CD14-positive monocyte (primary cell): ENCODE measurements at regions not wholly inside any gene's neighbourhood (a gene's known extent, or its start where the extent isn't known, plus 50 kb on each side); places are given as distances from the start of the nearest gene placed in this dataset.
A peak's percentile ranks its signal among the peaks of the same experiment; 100 is the strongest.

Experiments used
- DNase-seq, 3 donors: peaks; one replicate each; pipeline ENCODE4 v3.0.0-alpha.2; 2011 to 2022
- H2AFZ ChIP-seq: 2 replicates; pipeline ENCODE4 v1.6.0; 2012; ENCODE audit warnings: mild to moderate bottlenecking, low read depth, low read length, inconsistent platforms; ENCODE audit not compliant: insufficient read depth, poor library complexity, severe bottlenecking
- H3K27ac ChIP-seq, 2 donors: 1 replicate in 1 of 2; 2 replicates in 1 of 2; pipeline ENCODE4 v1.5.1; 2012 to 2013; ENCODE audit warnings: low read length in 2 of 2, control low read depth in 1 of 2, inconsistent platforms in 1 of 2, low read depth in 1 of 2, mild to moderate bottlenecking in 1 of 2
- H3K27me3 ChIP-seq, 2 donors: one replicate each; pipeline versions ENCODE4 v1.6.0 to v1.6.1; 2011 to 2013; ENCODE audit warnings: low read length in 2 of 2; ENCODE audit not compliant: control insufficient read depth in 2 of 2, insufficient read depth in 2 of 2
- H3K36me3 ChIP-seq, 2 donors: replicated peaks in 1 of 2; 1 replicate in 1 of 2; 2 replicates in 1 of 2; pipeline versions ENCODE4 v1.5.1 to v1.6.1; 2012 to 2013; ENCODE audit warnings: low read length in 2 of 2, control low read depth in 1 of 2, inconsistent platforms in 1 of 2, mild to moderate bottlenecking in 1 of 2; ENCODE audit not compliant: insufficient read depth in 2 of 2, control insufficient read depth in 1 of 2
- H3K4me1 ChIP-seq, 2 donors: 1 replicate in 1 of 2; 2 replicates in 1 of 2; pipeline versions ENCODE4 v1.5.1 to v1.6.1; 2012 to 2013; ENCODE audit warnings: low read length in 2 of 2, control low read depth in 1 of 2, inconsistent platforms in 1 of 2, mild to moderate bottlenecking in 1 of 2, moderate library complexity in 1 of 2; ENCODE audit not compliant: insufficient read depth in 2 of 2, control insufficient read depth in 1 of 2
- H3K4me2 ChIP-seq: replicated peaks from 2 replicates; pipeline ENCODE3; 2012; ENCODE audit warnings: low read length, moderate library complexity, mild to moderate bottlenecking; ENCODE audit not compliant: poor library complexity, severe bottlenecking; ENCODE audit errors: extremely low read depth
- H3K4me3 ChIP-seq, 3 experiments: fragments of 200-600 bp in 1 of 3; sonication (generic) in 1 of 3; replicated peaks in 1 of 3; 1 replicate in 2 of 3; 2 replicates in 1 of 3; pipeline ENCODE4 v1.5.1; 2011 to 2013; ENCODE audit warnings: low read length in 3 of 3, mild to moderate bottlenecking in 3 of 3, control low read depth in 2 of 3, low read depth in 2 of 3, inconsistent platforms in 1 of 3, moderate library complexity in 1 of 3
- H3K79me2 ChIP-seq: 2 replicates; pipeline ENCODE4 v1.6.0; 2012; ENCODE audit warnings: mild to moderate bottlenecking, control low read depth, inconsistent platforms, low read length, moderate library complexity; ENCODE audit not compliant: insufficient read depth
- H3K9ac ChIP-seq: 2 replicates; pipeline ENCODE4 v1.6.0; 2017; ENCODE audit warnings: low read length, mild to moderate bottlenecking; ENCODE audit not compliant: insufficient read depth, poor library complexity, severe bottlenecking
- H3K9me3 ChIP-seq, 2 donors: replicated peaks in 1 of 2; 1 replicate in 1 of 2; 2 replicates in 1 of 2; pipeline versions ENCODE4 v1.5.1 to v1.6.1; 2012 to 2013; ENCODE audit warnings: low read length in 2 of 2, control low read depth in 1 of 2; ENCODE audit not compliant: control insufficient read depth in 1 of 2, insufficient read depth in 1 of 2
- H4K20me1 ChIP-seq: 2 replicates; pipeline ENCODE4 v1.6.0; 2012; ENCODE audit warnings: mild to moderate bottlenecking, low read length, control low read depth, moderate library complexity; ENCODE audit not compliant: insufficient read depth
- H3K27ac Mint-ChIP-seq, 7 donors: one replicate each; pipeline ENCODE4 v1.8.0; 2020; ENCODE audit warnings: mild to moderate bottlenecking in 7 of 7, mixed read lengths in 7 of 7, moderate library complexity in 6 of 7, inconsistent platforms in 2 of 7
- H3K27me3 Mint-ChIP-seq, 3 donors: one replicate each; pipeline ENCODE4 v1.8.0; 2021 to 2022; ENCODE audit warnings: low read depth in 3 of 3, mild to moderate bottlenecking in 3 of 3, mixed read lengths in 3 of 3, moderate library complexity in 3 of 3, inconsistent platforms in 1 of 3
- H3K36me3 Mint-ChIP-seq, 2 donors: one replicate each; pipeline ENCODE4 v1.8.0; 2020; ENCODE audit warnings: mixed read lengths in 2 of 2, inconsistent platforms in 1 of 2, mild to moderate bottlenecking in 1 of 2
- H3K4me1 Mint-ChIP-seq: one replicate; pipeline ENCODE4 v1.8.0; 2020; ENCODE audit warnings: mild to moderate bottlenecking, mixed read lengths
- H3K4me3 Mint-ChIP-seq, 2 donors: one replicate each; pipeline ENCODE4 v1.8.0; 2020; ENCODE audit warnings: mild to moderate bottlenecking in 2 of 2, mixed read lengths in 2 of 2, moderate library complexity in 1 of 2
- H3K9me3 Mint-ChIP-seq, 7 donors: one replicate each; pipeline ENCODE4 v1.8.0; 2020 to 2022; ENCODE audit warnings: mixed read lengths in 7 of 7, mild to moderate bottlenecking in 6 of 7, moderate library complexity in 6 of 7, inconsistent platforms in 2 of 7
- WGBS: methylation state at CpG from one replicate; pipeline ENCODE4 v1.1.5; 2013; ENCODE audit warnings: missing lambda C conversion rate; ENCODE audit not compliant: insufficient coverage; 5-methylcytosine and 5-hydroxymethylcytosine counted together
- intact Hi-C, 2 donors: fragments of 100-400 bp; cut with micrococcal nuclease; formaldehyde crosslinking; loops; one replicate each; pipeline versions ENCODE4 v1.15.0 to v1.15.1; 2023
- TF ChIP-seq, protein P1 (sequence below): fragments of 200-600 bp; IDR thresholded peaks from one replicate; pipeline ENCODE4 v1.8.0; 2022; ENCODE audit warnings: antibody characterized with exemption, mild to moderate bottlenecking

DNA sequence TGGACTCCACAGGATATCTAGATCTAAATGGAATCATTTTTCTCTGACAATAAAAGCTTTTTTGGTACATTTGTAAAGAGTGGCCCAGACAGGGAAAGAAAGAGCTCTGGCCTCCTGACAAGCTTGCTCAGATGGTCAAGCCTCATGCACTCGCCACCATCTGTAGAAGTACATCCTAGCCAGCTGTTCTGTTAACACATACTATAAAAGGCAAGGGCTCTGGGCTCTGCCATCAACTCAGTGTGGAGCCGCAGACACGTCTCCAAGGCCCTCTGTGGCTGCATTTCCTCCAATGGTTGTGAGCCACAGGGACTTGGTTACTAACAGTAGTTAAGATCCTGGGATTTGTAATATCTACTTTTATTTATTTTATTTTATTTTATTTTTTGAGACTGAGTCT, 70.8 kb upstream of the KDM7A start:
- H3K4me1 ChIP-seq = peaks cover 50 to 58% of the 10 kb centered on the region in 2 donors
- H3K4me2 ChIP-seq = no peak overlapping the region
- WGBS = no CpG with 5 or more reads among the region's 3 CpGs
- no peaks in the 10 kb centered on the region for H3K9me3 ChIP-seq
- no peak overlapping the region for H3K27ac Mint-ChIP-seq
- no peaks in the 10 kb centered on the region for H3K27me3 ChIP-seq
- no peak overlapping the region for H3K4me3 Mint-ChIP-seq
- no peaks in the 10 kb centered on the region for H4K20me1 ChIP-seq
- peaks cover 0 to 4% of the 10 kb centered on the region in 2 donors for H3K36me3 Mint-ChIP-seq
- no peak overlapping the region for H2AFZ ChIP-seq
- H3K4me3 ChIP-seq = no peak overlapping the region
- H3K27ac ChIP-seq = no peak overlapping the region
- peaks cover 46% of the 10 kb centered on the region for H3K4me1 Mint-ChIP-seq
- H3K9ac ChIP-seq = no peak overlapping the region
- intact Hi-C loops = no loop called here
- H3K9me3 Mint-ChIP-seq = peaks cover 0 to 2% (median 0%) of the 10 kb centered on the region in 7 donors
- no peak for DNase-seq
- peaks cover 0 to 5% (median 0%) of the 10 kb centered on the region in 3 donors for H3K27me3 Mint-ChIP-seq
- no peaks in the 10 kb centered on the region for H3K36me3 ChIP-seq
- TF ChIP-seq, protein P1, sequence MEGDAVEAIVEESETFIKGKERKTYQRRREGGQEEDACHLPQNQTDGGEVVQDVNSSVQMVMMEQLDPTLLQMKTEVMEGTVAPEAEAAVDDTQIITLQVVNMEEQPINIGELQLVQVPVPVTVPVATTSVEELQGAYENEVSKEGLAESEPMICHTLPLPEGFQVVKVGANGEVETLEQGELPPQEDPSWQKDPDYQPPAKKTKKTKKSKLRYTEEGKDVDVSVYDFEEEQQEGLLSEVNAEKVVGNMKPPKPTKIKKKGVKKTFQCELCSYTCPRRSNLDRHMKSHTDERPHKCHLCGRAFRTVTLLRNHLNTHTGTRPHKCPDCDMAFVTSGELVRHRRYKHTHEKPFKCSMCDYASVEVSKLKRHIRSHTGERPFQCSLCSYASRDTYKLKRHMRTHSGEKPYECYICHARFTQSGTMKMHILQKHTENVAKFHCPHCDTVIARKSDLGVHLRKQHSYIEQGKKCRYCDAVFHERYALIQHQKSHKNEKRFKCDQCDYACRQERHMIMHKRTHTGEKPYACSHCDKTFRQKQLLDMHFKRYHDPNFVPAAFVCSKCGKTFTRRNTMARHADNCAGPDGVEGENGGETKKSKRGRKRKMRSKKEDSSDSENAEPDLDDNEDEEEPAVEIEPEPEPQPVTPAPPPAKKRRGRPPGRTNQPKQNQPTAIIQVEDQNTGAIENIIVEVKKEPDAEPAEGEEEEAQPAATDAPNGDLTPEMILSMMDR = no peak
- no peaks in the 10 kb centered on the region for H3K79me2 ChIP-seq

DNA sequence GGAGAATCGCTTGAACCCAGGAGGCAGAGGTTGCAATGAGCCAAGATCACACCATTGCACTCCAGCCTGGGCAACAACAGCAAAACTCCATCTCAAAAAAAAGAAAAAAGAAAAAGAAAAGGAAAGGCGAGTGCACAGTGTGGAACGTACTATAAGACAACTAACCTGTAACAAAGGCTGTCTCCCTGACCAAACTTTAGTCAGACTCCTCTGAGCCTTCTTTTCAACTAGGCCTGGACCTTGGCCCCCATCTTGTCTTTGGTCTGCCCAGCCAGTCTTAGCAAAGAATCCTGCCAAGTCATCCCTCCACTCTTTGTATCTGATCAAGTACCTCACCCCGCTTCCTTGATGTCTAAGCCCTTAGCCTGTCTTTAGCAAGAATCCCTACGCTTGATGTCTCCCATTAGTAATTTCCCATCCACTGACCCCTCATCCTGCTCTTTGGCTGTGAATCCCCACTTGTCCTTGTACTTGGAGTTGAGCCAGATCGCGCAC, 68.9 kb upstream of the KDM7A start:
- H2AFZ ChIP-seq = no peak overlapping the region
- Mint-ChIP-seq H3K27ac (peak overlapping the region in 1 of 7 donors; percentile 82), H3K36me3 (peaks cover 0 to 4% of the 10 kb centered on the region in 2 donors), H3K27me3 (peaks cover 0 to 5% (median 0%) of the 10 kb centered on the region in 3 donors), H3K4me1 (peaks cover 42% of the 10 kb centered on the region), H3K4me3 (no peak overlapping the region), H3K9me3 (peaks cover 0 to 2% (median 0%) of the 10 kb centered on the region in 7 donors)
- no peak overlapping the region for H3K4me2 ChIP-seq
- H3K27ac ChIP-seq = no peak overlapping the region
- H4K20me1 ChIP-seq = no peaks in the 10 kb centered on the region
- H3K79me2 ChIP-seq = no peaks in the 10 kb centered on the region
- WGBS = 95% methylated on average over 3 of the region's 7 CpGs
- H3K4me1 ChIP-seq = peaks cover 44 to 53% of the 10 kb centered on the region in 2 donors
- H3K27me3 ChIP-seq = no peaks in the 10 kb centered on the region
- TF ChIP-seq, protein P1 = no peak
- intact Hi-C loops = no loop called here
- no peaks in the 10 kb centered on the region for H3K9me3 ChIP-seq
- no peak overlapping the region for H3K4me3 ChIP-seq
- no peak overlapping the region for H3K9ac ChIP-seq
- H3K36me3 ChIP-seq = no peaks in the 10 kb centered on the region
- no peak for DNase-seq
